IMR-90 (cell line): ENCODE measurements at regions not wholly inside any gene's neighbourhood (a gene's known extent, or its start where the extent isn't known, plus 50 kb on each side); places are given as distances from the start of the nearest gene placed in this dataset.

Source experiments
- ATAC-seq: fragments of 200-7000 bp; cut with Tn5 transposase; 2 replicates; pipeline ENCODE4 v1.9.1; 2020; ENCODE audit warnings: low read depth, mild to moderate bottlenecking, moderate library complexity
- BruUV-seq: library from RNA; stranded (reverse); fragments of 400-500 nt; replicated peaks from 2 replicates; lab custom pipeline; 2021; lab: Mats Ljungman, UMichigan
- CTCF ChIA-PET: fragments of 300-600 bp; formaldehyde crosslinking; extraction: SDS; loops from one replicate; lab custom pipeline; 2021; ENCODE audit warnings: antibody characterized with exemption; lab: Yijun Ruan, JAX
- POLR2A ChIA-PET: fragments of 300-600 bp; sonication (Branson Sonifier 250); formaldehyde crosslinking; loops from one replicate; lab custom pipeline; 2022; ENCODE audit warnings: antibody characterized with exemption; ENCODE audit not compliant: unreplicated experiment; lab: Charles Lee
- DNase-seq: peaks from one replicate; pipeline ENCODE4 v3.0.0; 2013
- H2AFZ ChIP-seq: replicated peaks from 2 replicates; pipeline ENCODE3; 2013; ENCODE audit warnings: low read length, mild to moderate bottlenecking; ENCODE audit not compliant: poor library complexity
- H2AK5ac ChIP-seq: 2 replicates; pipeline ENCODE4 v1.6.1; 2013; ENCODE audit warnings: low read depth, low read length, inconsistent platforms
- H2AK9ac ChIP-seq: replicated peaks from 2 replicates; pipeline ENCODE3; 2013; ENCODE audit warnings: mild to moderate bottlenecking, low read depth, low read length, moderate library complexity; ENCODE audit not compliant: poor library complexity
- H2BK120ac ChIP-seq: 2 replicates; pipeline ENCODE4 v1.6.1; 2013; ENCODE audit warnings: low read depth, low read length, inconsistent platforms
- H2BK15ac ChIP-seq: 3 replicates; pipeline ENCODE4 v1.6.1; 2013; ENCODE audit warnings: low read depth, low read length, inconsistent platforms
- H2BK20ac ChIP-seq: 2 replicates; pipeline ENCODE4 v1.6.1; 2013; ENCODE audit warnings: low read depth, mild to moderate bottlenecking, inconsistent platforms, low read length, moderate library complexity
- H2BK5ac ChIP-seq: 2 replicates; pipeline ENCODE4 v1.6.1; 2013; ENCODE audit warnings: mild to moderate bottlenecking, low read depth, low read length, inconsistent platforms; ENCODE audit not compliant: poor library complexity, severe bottlenecking
- H3K14ac ChIP-seq: replicated peaks from 2 replicates; pipeline ENCODE4 v1.6.1; 2013; ENCODE audit warnings: low read depth, low read length, inconsistent platforms
- H3K18ac ChIP-seq: 2 replicates; pipeline ENCODE4 v1.6.1; 2013; ENCODE audit warnings: low read depth, low read length, control low read depth
- H3K23ac ChIP-seq: 2 replicates; pipeline ENCODE4 v1.6.1; 2013; ENCODE audit warnings: low read depth, low read length, inconsistent platforms
- H3K27ac ChIP-seq: 2 replicates; pipeline ENCODE4 v1.5.1; 2013; ENCODE audit warnings: mild to moderate bottlenecking, control low read depth, low read length; ENCODE audit not compliant: insufficient read depth
- H3K27me3 ChIP-seq: 2 replicates; pipeline ENCODE4 v1.6.1; 2013; ENCODE audit warnings: low read length; ENCODE audit not compliant: control insufficient read depth, insufficient read depth
- H3K36me3 ChIP-seq: 2 replicates; pipeline ENCODE4 v1.6.1; 2013; ENCODE audit warnings: low read length, mixed read lengths; ENCODE audit not compliant: control insufficient read depth, insufficient read depth
- H3K4ac ChIP-seq: 2 replicates; pipeline ENCODE4 v1.6.1; 2013; ENCODE audit warnings: low read depth, low read length, inconsistent platforms
- H3K4me1 ChIP-seq: 2 replicates; pipeline ENCODE4 v1.6.1; 2013; ENCODE audit warnings: low read length, mixed read lengths; ENCODE audit not compliant: control insufficient read depth, insufficient read depth
- H3K4me2 ChIP-seq: 2 replicates; pipeline ENCODE4 v1.6.1; 2013; ENCODE audit warnings: low read depth, mild to moderate bottlenecking, control low read depth, low read length, moderate library complexity
- H3K4me3 ChIP-seq: 2 replicates; pipeline ENCODE4 v1.5.1; 2013; ENCODE audit warnings: low read depth, mild to moderate bottlenecking, control low read depth, low read length, moderate library complexity; ENCODE audit not compliant: insufficient read depth
- H3K56ac ChIP-seq: 2 replicates; pipeline ENCODE4 v1.6.1; 2013; ENCODE audit warnings: low read length, inconsistent platforms; ENCODE audit not compliant: insufficient read depth; ENCODE audit errors: extremely low read depth
- H3K79me1 ChIP-seq, 2 experiments: 2 replicates each; pipeline ENCODE4 v1.6.1; 2013; ENCODE audit warnings: low read length in 2 of 2, inconsistent platforms in 1 of 2, low read depth in 1 of 2
- H3K9ac ChIP-seq: 2 replicates; pipeline ENCODE4 v1.6.1; 2013; ENCODE audit warnings: low read depth, low read length, control low read depth
- H3K9me1 ChIP-seq: 2 replicates; pipeline ENCODE4 v1.6.1; 2013; ENCODE audit warnings: low read length, inconsistent platforms; ENCODE audit not compliant: insufficient read depth
- H3K9me3 ChIP-seq: 2 replicates; pipeline ENCODE4 v1.6.1; 2013; ENCODE audit warnings: low read length; ENCODE audit not compliant: control insufficient read depth, insufficient read depth
- H4K20me1 ChIP-seq: 2 replicates; pipeline ENCODE4 v1.6.1; 2013; ENCODE audit warnings: low read length, inconsistent platforms; ENCODE audit not compliant: insufficient read depth
- H4K5ac ChIP-seq: 2 replicates; pipeline ENCODE4 v1.6.1; 2013; ENCODE audit warnings: mild to moderate bottlenecking, low read depth, low read length, control low read depth
- H4K8ac ChIP-seq, 2 experiments: 2 replicates each; pipeline ENCODE4 v1.6.1; 2013; ENCODE audit warnings: low read depth in 2 of 2, low read length in 2 of 2, control low read depth in 1 of 2, inconsistent platforms in 1 of 2
- H4K91ac ChIP-seq: 2 replicates; pipeline ENCODE4 v1.6.1; 2013; ENCODE audit warnings: low read depth, low read length, inconsistent platforms; ENCODE audit not compliant: insufficient read depth
- BHLHE40 ChIP-seq: fragments of 150-350 bp; IDR thresholded peaks from 2 replicates; pipeline ENCODE4 v1.6.1; 2016; ENCODE audit warnings: mild to moderate bottlenecking, low read depth, low read length
- CEBPB ChIP-seq: IDR thresholded peaks from 2 replicates; pipeline ENCODE4 v1.6.1; 2012; ENCODE audit warnings: low read depth, low read length, improper control_type of control experiment
- CHD1 ChIP-seq: IDR thresholded peaks from 2 replicates; pipeline ENCODE4 v1.6.1; 2012; ENCODE audit warnings: low read depth, low read length, improper control_type of control experiment
- CTCF ChIP-seq: conservative IDR thresholded peaks from 2 replicates; pipeline ENCODE4 v1.5.1; 2012; ENCODE audit warnings: mild to moderate bottlenecking, low read depth, low read length, improper control_type of control experiment
- ELK1 ChIP-seq: fragments of 150-350 bp; IDR thresholded peaks from 2 replicates; pipeline ENCODE4 v1.6.1; 2016; ENCODE audit warnings: low read depth, mild to moderate bottlenecking, low read length, moderate library complexity, borderline replicate concordance
- FOS ChIP-seq: fragments of 150-350 bp; IDR thresholded peaks from 2 replicates; pipeline ENCODE4 v1.6.1; 2016; ENCODE audit warnings: low read depth, low read length
- MAFK ChIP-seq: IDR thresholded peaks from 2 replicates; pipeline ENCODE4 v1.6.1; 2012; ENCODE audit warnings: low read depth, low read length, improper control_type of control experiment
- MAZ ChIP-seq: IDR thresholded peaks from 2 replicates; pipeline ENCODE4 v1.6.1; 2012; ENCODE audit warnings: low read depth, mild to moderate bottlenecking, low read length, improper control_type of control experiment, moderate library complexity, borderline replicate concordance
- MXI1 ChIP-seq: IDR thresholded peaks from 2 replicates; pipeline ENCODE4 v1.6.1; 2012; ENCODE audit warnings: low read depth, mild to moderate bottlenecking, low read length, moderate library complexity, borderline replicate concordance
- NFE2L2 ChIP-seq: fragments of 150-350 bp; IDR thresholded peaks from 2 replicates; pipeline ENCODE4 v1.6.1; 2016; ENCODE audit warnings: low read depth, mild to moderate bottlenecking, low read length
- POLR2A ChIP-seq: IDR thresholded peaks from 2 replicates; pipeline ENCODE4 v1.6.1; 2012; ENCODE audit warnings: mild to moderate bottlenecking, low read depth, low read length
- RAD21 ChIP-seq: IDR thresholded peaks from 2 replicates; pipeline ENCODE4 v1.6.1; 2012; ENCODE audit warnings: low read length, improper control_type of control experiment
- RCOR1 ChIP-seq: IDR thresholded peaks from 2 replicates; pipeline ENCODE4 v1.6.1; 2012; ENCODE audit warnings: mild to moderate bottlenecking, low read length, improper control_type of control experiment; ENCODE audit not compliant: insufficient replicate concordance
- RFX5 ChIP-seq: IDR thresholded peaks from 2 replicates; pipeline ENCODE4 v1.8.0; 2012; ENCODE audit warnings: low read depth, mild to moderate bottlenecking, low read length, moderate library complexity
- SMC3 ChIP-seq: fragments of 150-350 bp; IDR thresholded peaks from 2 replicates; pipeline ENCODE4 v1.6.1; 2016; ENCODE audit warnings: low read depth, mild to moderate bottlenecking, antibody characterized with exemption, low read length, moderate library complexity
- USF2 ChIP-seq: fragments of 150-350 bp; IDR thresholded peaks from 2 replicates; pipeline ENCODE4 v1.6.1; 2017; ENCODE audit warnings: mild to moderate bottlenecking, antibody characterized with exemption, low read length, low read depth
- WGBS, 2 experiments: methylation state at CpG; one replicate each; pipeline versions ENCODE4 v1.1.5 to v1.1.7; 2013; ENCODE audit warnings: missing lambda C conversion rate in 2 of 2; ENCODE audit not compliant: insufficient read length in 1 of 2; ENCODE audit errors: extremely low coverage in 2 of 2; 5-methylcytosine and 5-hydroxymethylcytosine counted together
- dilution Hi-C: fragments of 300-500 bp; cut with HindIII; formaldehyde crosslinking; loops from one replicate; pipeline ENCODE4 v1.14.3; 2018; ENCODE audit warnings: low sequenced_read_pairs; ENCODE audit not compliant: unreplicated experiment
- in situ Hi-C: fragments of 300-500 bp; cut with MboI; formaldehyde crosslinking; loops from 3 replicates; pipeline ENCODE4 v1.14.3; 2019; ENCODE audit warnings: low sequenced_read_pairs, inconsistent platforms, mixed read lengths
- intact Hi-C: fragments of 100-400 bp; cut with micrococcal nuclease; formaldehyde crosslinking; loops from 2 replicates; pipeline ENCODE4 v1.10.0; 2022

GRCh38 chr20:48178633-48179032 is 393.4 kb upstream of the SULF2 start:
- TF ChIP-seq POLR2A (no peak), ELK1 (no peak), FOS (no peak), USF2 (no peak), MXI1 (no peak), CTCF (no peak), MAZ (no peak), MAFK (no peak), RAD21 (no peak), SMC3 (no peak), CHD1 (no peak), CEBPB (no peak), NFE2L2 (no peak), RFX5 (no peak), RCOR1 (no peak), BHLHE40 (no peak)
- DNase-seq (no peak), ATAC-seq (no peak)
- intact Hi-C loops: no loop called here
- Histone ChIP-seq H3K18ac (no peak overlapping the region), H3K23ac (no peak overlapping the region), H4K5ac (no peak overlapping the region), H3K56ac (no peak overlapping the region), H3K9ac (no peak overlapping the region), H3K9me3 (no peaks in the 10 kb centered on the region), H3K27ac (no peak overlapping the region), H3K14ac (no peak overlapping the region), H4K91ac (no peak overlapping the region), H3K4me2 (no peak overlapping the region), H4K20me1 (no peaks in the 10 kb centered on the region), H3K79me1 (no peaks in the 10 kb centered on the region), H4K8ac (no peak overlapping the region), H2AK5ac (no peak overlapping the region), H3K9me1 (no peaks in the 10 kb centered on the region), H3K27me3 (peaks cover 2% of the 10 kb centered on the region; the same call in 1 of the 2 replicates), H2BK20ac (no peak overlapping the region), H2BK120ac (no peak overlapping the region), H2BK15ac (no peak overlapping the region), H2AK9ac (no peak overlapping the region), H3K4me1 (no peaks in the 10 kb centered on the region), H3K4ac (no peak overlapping the region), H3K4me3 (no peak overlapping the region), H2AFZ (no peak overlapping the region), H2BK5ac (no peak overlapping the region), H3K36me3 (no peaks in the 10 kb centered on the region)
- POLR2A ChIA-PET: no interaction called here
- 50% methylated on average over 1 of the region's 4 CpGs; no CpG with 5 or more reads in 1 of the 2 experiments for WGBS, 2 experiments
- CTCF ChIA-PET: no interaction called here
- dilution Hi-C loops: no loop called here
- in situ Hi-C loops: no loop called here
- BruUV-seq: no TSS peak
